ENCODE measurements at regions not wholly inside any gene's neighbourhood (a gene's known extent, or its start where the extent isn't known, plus 50 kb on each side); places are given as distances from the start of the nearest gene placed in this dataset.

- no peak overlapping the region for H2BK20ac ChIP-seq (ENCODE audit: low read length)
- H3K9ac ChIP-seq (replicated peaks in 1 of 4; ENCODE audit: extremely low read depth in 1 of 4, low read depth in 3 of 4, low read length in 3 of 4): no peak overlapping the region
- POLR2A ChIA-PET (ENCODE audit: partially characterized antibody): no interaction called here
- no peaks in the 10 kb centered on the region for H3K9me3 ChIP-seq (ENCODE audit: insufficient read depth in 2 of 2, low read depth in 1 of 2, low read length in 1 of 2)
- no peaks in the 10 kb centered on the region for H3K23me2 ChIP-seq (ENCODE audit: low read depth, low read length)
- no peak overlapping the region for H2BK5ac ChIP-seq (ENCODE audit: low read depth, low read length)
- no peak overlapping the region for H2BK12ac ChIP-seq (ENCODE audit: low read depth, low read length)
- H3K56ac ChIP-seq (replicated peaks; ENCODE audit: insufficient read length, low read depth, low read length): no peak overlapping the region
- CTCF ChIA-PET (ENCODE audit: partially characterized antibody): interaction anchor here (0.6 kb wide), 1 partner anchor 71 kb away, joined by 4 read pairs; no protein-coding TSS in a partner anchor
- H2BK15ac ChIP-seq (ENCODE audit: low read length): no peak overlapping the region
- no peaks in the 10 kb centered on the region for H3K79me1 ChIP-seq (ENCODE audit: low read depth, low read length)
- H4K20me1 ChIP-seq (replicated peaks in 1 of 2; ENCODE audit: control insufficient read depth in 1 of 2, insufficient read depth in 2 of 2, low read length in 2 of 2): no peaks in the 10 kb centered on the region
- no peak overlapping the region for H3K14ac ChIP-seq (ENCODE audit: insufficient read length)
- 87% methylated on average over 3 of the region's 3 CpGs; no CpG with 5 or more reads in 1 of the 2 experiments for WGBS, 2 experiments (ENCODE audit: extremely low coverage in 1 of 2, insufficient coverage in 1 of 2, insufficient read length in 1 of 2, insufficient replicate concordance in 2 of 2, low coverage in 1 of 2, low lambda C conversion rate in 2 of 2, missing lambda C conversion rate in 1 of 2)
- no peak overlapping the region for H3K27ac ChIP-seq (ENCODE audit: low read depth, low read length)
- no peak overlapping the region for H4K91ac ChIP-seq (replicated peaks; ENCODE audit: insufficient read length, low read length)
- no peaks in the 10 kb centered on the region for H3K36me3 ChIP-seq (ENCODE audit: control insufficient read depth in 2 of 4, insufficient read depth in 4 of 4, low read length in 3 of 4)
- no peak overlapping the region for H3K18ac ChIP-seq (ENCODE audit: extremely low read depth, low read length)
- H3K79me2 ChIP-seq (ENCODE audit: control insufficient read depth in 1 of 2, insufficient read depth in 2 of 2, low read length in 2 of 2): no peaks in the 10 kb centered on the region
- FAIRE-seq (no peak), DNase-seq (ENCODE audit: low read depth in 1 of 2, low spot score in 2 of 2) (no peak)
- no peak overlapping the region for H2AK5ac ChIP-seq (ENCODE audit: low read depth, low read length)
- H2AFZ ChIP-seq (ENCODE audit: low read length): no peak overlapping the region
- H4K5ac ChIP-seq (ENCODE audit: insufficient read length, low read depth, low read length): no peak overlapping the region
- no peak overlapping the region for H2BK120ac ChIP-seq (replicated peaks; ENCODE audit: low read depth, low read length)
- H3K23ac ChIP-seq (ENCODE audit: insufficient read length): no peak overlapping the region
- H3K4me2 ChIP-seq (ENCODE audit: insufficient read depth in 1 of 2, low read depth in 2 of 2, low read length in 2 of 2): no peak overlapping the region
- H3K4me1 ChIP-seq (replicated peaks in 1 of 4; ENCODE audit: control insufficient read depth in 3 of 4, insufficient read depth in 4 of 4, low read length in 3 of 4): peaks cover 0 to 2% (median 0%) of the 10 kb centered on the region in 4 experiments; a peak in 1 of 7 replicates
- no peaks in the 10 kb centered on the region for H3K27me3 ChIP-seq (replicated peaks in 1 of 4; ENCODE audit: control insufficient read depth in 3 of 4, extremely low read depth in 1 of 4, insufficient read depth in 3 of 4, low read length in 3 of 4)
- no peak overlapping the region for H3K4ac ChIP-seq (replicated peaks; ENCODE audit: insufficient read length, low read depth, low read length)
- no peak overlapping the region for H4K8ac ChIP-seq (ENCODE audit: extremely low read depth, insufficient read depth, low read length)
- H3K4me3 ChIP-seq (ENCODE audit: extremely low read depth in 1 of 4, insufficient read depth in 2 of 4, low read depth in 3 of 4, low read length in 4 of 4): no peak overlapping the region
- TF ChIP-seq, protein P1, sequence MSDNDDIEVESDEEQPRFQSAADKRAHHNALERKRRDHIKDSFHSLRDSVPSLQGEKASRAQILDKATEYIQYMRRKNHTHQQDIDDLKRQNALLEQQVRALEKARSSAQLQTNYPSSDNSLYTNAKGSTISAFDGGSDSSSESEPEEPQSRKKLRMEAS (IDR thresholded peaks at IDR 0.05): no peak
- TF ChIP-seq RAD21 (IDR thresholded peaks at IDR 0.05 in 1 of 2, conservative IDR thresholded peaks at IDR 0.05 in 1 of 2; ENCODE audit: low read depth in 2 of 2, low read length in 2 of 2) (no peak), NRF1 (IDR thresholded peaks at IDR 0.05; ENCODE audit: low read depth, low read length) (no peak), RNF2 (IDR thresholded peaks at IDR 0.05; ENCODE audit: borderline replicate concordance, low read depth, low read length, missing control alignments, poor library complexity, severe bottlenecking) (no peak), KDM5A (IDR thresholded peaks at IDR 0.05; ENCODE audit: low read length) (no peak), SIRT6 (IDR thresholded peaks at IDR 0.05; ENCODE audit: low read length) (no peak), CHD2 (IDR thresholded peaks at IDR 0.05; ENCODE audit: low read length) (no peak), CHD1 (IDR thresholded peaks at IDR 0.05; ENCODE audit: low read depth, low read length) (no peak), HDAC2 (IDR thresholded peaks at IDR 0.05; ENCODE audit: borderline replicate concordance in 1 of 2, low read depth in 2 of 2, low read length in 2 of 2) (no peak), RFX5 (IDR thresholded peaks at IDR 0.05; ENCODE audit: borderline replicate concordance, low read depth, low read length) (no peak), POU5F1 (IDR thresholded peaks at IDR 0.05; ENCODE audit: low read depth, low read length) (no peak), SP4 (IDR thresholded peaks at IDR 0.05; ENCODE audit: low read length) (no peak), USF2 (IDR thresholded peaks at IDR 0.05; ENCODE audit: low read length) (no peak)
Measured at GRCh38 chr9:88775966-88776365, 215.3 kb upstream of the S1PR3 start.

Measured in H1 (cell line).